CD14-positive monocyte (primary cell): ENCODE measurements at regions not wholly inside any gene's neighbourhood (a gene's known extent, or its start where the extent isn't known, plus 50 kb on each side); places are given as distances from the start of the nearest gene placed in this dataset.

Source experiments
- DNase-seq, 3 donors: peaks; one replicate each; pipeline ENCODE4 v3.0.0-alpha.2; 2011 to 2022
- H2AFZ ChIP-seq: 2 replicates; pipeline ENCODE4 v1.6.0; 2012; ENCODE audit warnings: mild to moderate bottlenecking, low read depth, low read length, inconsistent platforms; ENCODE audit not compliant: insufficient read depth, poor library complexity, severe bottlenecking
- H3K27ac ChIP-seq, 2 donors: 1 replicate in 1 of 2; 2 replicates in 1 of 2; pipeline ENCODE4 v1.5.1; 2012 to 2013; ENCODE audit warnings: low read length in 2 of 2, control low read depth in 1 of 2, inconsistent platforms in 1 of 2, low read depth in 1 of 2, mild to moderate bottlenecking in 1 of 2
- H3K27me3 ChIP-seq, 2 donors: one replicate each; pipeline versions ENCODE4 v1.6.0 to v1.6.1; 2011 to 2013; ENCODE audit warnings: low read length in 2 of 2; ENCODE audit not compliant: control insufficient read depth in 2 of 2, insufficient read depth in 2 of 2
- H3K36me3 ChIP-seq, 2 donors: replicated peaks in 1 of 2; 1 replicate in 1 of 2; 2 replicates in 1 of 2; pipeline versions ENCODE4 v1.5.1 to v1.6.1; 2012 to 2013; ENCODE audit warnings: low read length in 2 of 2, control low read depth in 1 of 2, inconsistent platforms in 1 of 2, mild to moderate bottlenecking in 1 of 2; ENCODE audit not compliant: insufficient read depth in 2 of 2, control insufficient read depth in 1 of 2
- H3K4me1 ChIP-seq, 2 donors: 1 replicate in 1 of 2; 2 replicates in 1 of 2; pipeline versions ENCODE4 v1.5.1 to v1.6.1; 2012 to 2013; ENCODE audit warnings: low read length in 2 of 2, control low read depth in 1 of 2, inconsistent platforms in 1 of 2, mild to moderate bottlenecking in 1 of 2, moderate library complexity in 1 of 2; ENCODE audit not compliant: insufficient read depth in 2 of 2, control insufficient read depth in 1 of 2
- H3K4me2 ChIP-seq: replicated peaks from 2 replicates; pipeline ENCODE3; 2012; ENCODE audit warnings: low read length, moderate library complexity, mild to moderate bottlenecking; ENCODE audit not compliant: poor library complexity, severe bottlenecking; ENCODE audit errors: extremely low read depth
- H3K4me3 ChIP-seq, 3 experiments: fragments of 200-600 bp in 1 of 3; sonication (generic) in 1 of 3; replicated peaks in 1 of 3; 1 replicate in 2 of 3; 2 replicates in 1 of 3; pipeline ENCODE4 v1.5.1; 2011 to 2013; ENCODE audit warnings: low read length in 3 of 3, mild to moderate bottlenecking in 3 of 3, control low read depth in 2 of 3, low read depth in 2 of 3, inconsistent platforms in 1 of 3, moderate library complexity in 1 of 3
- H3K79me2 ChIP-seq: 2 replicates; pipeline ENCODE4 v1.6.0; 2012; ENCODE audit warnings: mild to moderate bottlenecking, control low read depth, inconsistent platforms, low read length, moderate library complexity; ENCODE audit not compliant: insufficient read depth
- H3K9ac ChIP-seq: 2 replicates; pipeline ENCODE4 v1.6.0; 2017; ENCODE audit warnings: low read length, mild to moderate bottlenecking; ENCODE audit not compliant: insufficient read depth, poor library complexity, severe bottlenecking
- H3K9me3 ChIP-seq, 2 donors: replicated peaks in 1 of 2; 1 replicate in 1 of 2; 2 replicates in 1 of 2; pipeline versions ENCODE4 v1.5.1 to v1.6.1; 2012 to 2013; ENCODE audit warnings: low read length in 2 of 2, control low read depth in 1 of 2; ENCODE audit not compliant: control insufficient read depth in 1 of 2, insufficient read depth in 1 of 2
- H4K20me1 ChIP-seq: 2 replicates; pipeline ENCODE4 v1.6.0; 2012; ENCODE audit warnings: mild to moderate bottlenecking, low read length, control low read depth, moderate library complexity; ENCODE audit not compliant: insufficient read depth
- H3K27ac Mint-ChIP-seq, 7 donors: one replicate each; pipeline ENCODE4 v1.8.0; 2020; ENCODE audit warnings: mild to moderate bottlenecking in 7 of 7, mixed read lengths in 7 of 7, moderate library complexity in 6 of 7, inconsistent platforms in 2 of 7
- H3K27me3 Mint-ChIP-seq, 3 donors: one replicate each; pipeline ENCODE4 v1.8.0; 2021 to 2022; ENCODE audit warnings: low read depth in 3 of 3, mild to moderate bottlenecking in 3 of 3, mixed read lengths in 3 of 3, moderate library complexity in 3 of 3, inconsistent platforms in 1 of 3
- H3K36me3 Mint-ChIP-seq, 2 donors: one replicate each; pipeline ENCODE4 v1.8.0; 2020; ENCODE audit warnings: mixed read lengths in 2 of 2, inconsistent platforms in 1 of 2, mild to moderate bottlenecking in 1 of 2
- H3K4me1 Mint-ChIP-seq: one replicate; pipeline ENCODE4 v1.8.0; 2020; ENCODE audit warnings: mild to moderate bottlenecking, mixed read lengths
- H3K4me3 Mint-ChIP-seq, 2 donors: one replicate each; pipeline ENCODE4 v1.8.0; 2020; ENCODE audit warnings: mild to moderate bottlenecking in 2 of 2, mixed read lengths in 2 of 2, moderate library complexity in 1 of 2
- H3K9me3 Mint-ChIP-seq, 7 donors: one replicate each; pipeline ENCODE4 v1.8.0; 2020 to 2022; ENCODE audit warnings: mixed read lengths in 7 of 7, mild to moderate bottlenecking in 6 of 7, moderate library complexity in 6 of 7, inconsistent platforms in 2 of 7
- WGBS: methylation state at CpG from one replicate; pipeline ENCODE4 v1.1.5; 2013; ENCODE audit warnings: missing lambda C conversion rate; ENCODE audit not compliant: insufficient coverage; 5-methylcytosine and 5-hydroxymethylcytosine counted together
- intact Hi-C, 2 donors: fragments of 100-400 bp; cut with micrococcal nuclease; formaldehyde crosslinking; loops; one replicate each; pipeline versions ENCODE4 v1.15.0 to v1.15.1; 2023
- TF ChIP-seq, protein P1 (sequence below): fragments of 200-600 bp; IDR thresholded peaks from one replicate; pipeline ENCODE4 v1.8.0; 2022; ENCODE audit warnings: antibody characterized with exemption, mild to moderate bottlenecking

DNA sequence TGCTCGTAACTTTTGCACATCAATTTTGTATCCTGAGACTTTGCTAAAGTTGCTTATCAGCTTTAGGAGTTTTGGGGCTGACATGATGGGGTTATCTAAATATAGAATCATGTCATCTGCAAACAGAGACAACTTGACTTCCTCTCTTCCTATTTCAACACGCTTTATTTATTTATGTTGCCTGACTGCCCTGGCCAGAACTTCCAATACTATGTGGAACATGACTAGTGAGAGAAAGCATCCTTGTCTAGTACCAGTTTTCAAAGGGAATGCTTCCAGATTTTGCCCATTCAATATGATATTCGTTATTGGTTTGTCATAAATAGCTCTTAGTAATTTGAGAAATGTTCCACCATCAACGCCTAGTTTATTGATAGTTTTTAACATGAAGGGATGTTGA is 65.4 kb upstream of the CDH12 start:
- Mint-ChIP-seq H3K27ac (no peak overlapping the region), H3K9me3 (peaks cover 0 to 8% (median 1%) of the 10 kb centered on the region in 7 donors), H3K4me1 (no peaks in the 10 kb centered on the region), H3K36me3 (no peaks in the 10 kb centered on the region), H3K4me3 (no peak overlapping the region), H3K27me3 (peaks cover 0 to 3% (median 0%) of the 10 kb centered on the region in 3 donors)
- TF ChIP-seq, protein P1, sequence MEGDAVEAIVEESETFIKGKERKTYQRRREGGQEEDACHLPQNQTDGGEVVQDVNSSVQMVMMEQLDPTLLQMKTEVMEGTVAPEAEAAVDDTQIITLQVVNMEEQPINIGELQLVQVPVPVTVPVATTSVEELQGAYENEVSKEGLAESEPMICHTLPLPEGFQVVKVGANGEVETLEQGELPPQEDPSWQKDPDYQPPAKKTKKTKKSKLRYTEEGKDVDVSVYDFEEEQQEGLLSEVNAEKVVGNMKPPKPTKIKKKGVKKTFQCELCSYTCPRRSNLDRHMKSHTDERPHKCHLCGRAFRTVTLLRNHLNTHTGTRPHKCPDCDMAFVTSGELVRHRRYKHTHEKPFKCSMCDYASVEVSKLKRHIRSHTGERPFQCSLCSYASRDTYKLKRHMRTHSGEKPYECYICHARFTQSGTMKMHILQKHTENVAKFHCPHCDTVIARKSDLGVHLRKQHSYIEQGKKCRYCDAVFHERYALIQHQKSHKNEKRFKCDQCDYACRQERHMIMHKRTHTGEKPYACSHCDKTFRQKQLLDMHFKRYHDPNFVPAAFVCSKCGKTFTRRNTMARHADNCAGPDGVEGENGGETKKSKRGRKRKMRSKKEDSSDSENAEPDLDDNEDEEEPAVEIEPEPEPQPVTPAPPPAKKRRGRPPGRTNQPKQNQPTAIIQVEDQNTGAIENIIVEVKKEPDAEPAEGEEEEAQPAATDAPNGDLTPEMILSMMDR: no peak
- no peak overlapping the region for H2AFZ ChIP-seq
- H3K4me3 ChIP-seq: no peak overlapping the region
- H3K4me1 ChIP-seq: no peaks in the 10 kb centered on the region
- intact Hi-C loops: no loop called here
- no peak overlapping the region for H3K9ac ChIP-seq
- no peak overlapping the region for H3K4me2 ChIP-seq
- no peaks in the 10 kb centered on the region for H4K20me1 ChIP-seq
- DNase-seq: no peak
- no CpG with 5 or more reads among the region's 4 CpGs for WGBS
- no peaks in the 10 kb centered on the region for H3K36me3 ChIP-seq
- H3K9me3 ChIP-seq: no peaks in the 10 kb centered on the region
- H3K27ac ChIP-seq: no peak overlapping the region
- H3K27me3 ChIP-seq: no peaks in the 10 kb centered on the region
- no peaks in the 10 kb centered on the region for H3K79me2 ChIP-seq

DNA sequence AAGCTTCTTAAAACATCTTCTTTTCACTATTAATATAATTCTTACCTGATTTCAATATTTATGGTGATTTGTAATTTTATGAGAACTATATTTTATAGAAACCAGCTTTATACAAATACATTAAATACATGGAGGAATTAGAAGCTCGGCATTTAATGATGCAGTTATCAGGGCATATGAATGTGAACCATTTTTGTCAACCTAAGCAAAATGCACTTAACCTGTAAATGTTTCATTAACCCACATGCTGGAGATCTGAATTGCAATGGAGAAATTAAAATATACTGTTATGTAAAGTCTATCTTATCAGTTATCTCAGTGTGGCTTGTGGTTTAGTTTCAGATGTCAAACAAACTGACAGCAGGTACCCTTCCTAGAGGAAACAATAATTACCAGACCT is 63.2 kb upstream of the CDH12 start:
- H3K36me3 Mint-ChIP-seq: no peaks in the 10 kb centered on the region
- H2AFZ ChIP-seq: no peak overlapping the region
- WGBS: no CpG with 5 or more reads among the region's 1 CpG
- no peak overlapping the region for H3K4me2 ChIP-seq
- H3K4me1 Mint-ChIP-seq: no peaks in the 10 kb centered on the region
- H3K27me3 ChIP-seq: no peaks in the 10 kb centered on the region
- H3K4me3 Mint-ChIP-seq: no peak overlapping the region
- H3K27me3 Mint-ChIP-seq: no peaks in the 10 kb centered on the region
- no peaks in the 10 kb centered on the region for H3K4me1 ChIP-seq
- intact Hi-C loops: no loop called here
- no peak overlapping the region for H3K4me3 ChIP-seq
- TF ChIP-seq, protein P1: no peak
- H3K27ac ChIP-seq: no peak overlapping the region
- no peak for DNase-seq
- H3K9me3 ChIP-seq: no peaks in the 10 kb centered on the region
- no peaks in the 10 kb centered on the region for H3K79me2 ChIP-seq
- H3K9me3 Mint-ChIP-seq: peaks cover 0 to 8% (median 0%) of the 10 kb centered on the region in 7 donors
- H3K27ac Mint-ChIP-seq: no peak overlapping the region
- H4K20me1 ChIP-seq: no peaks in the 10 kb centered on the region
- no peak overlapping the region for H3K9ac ChIP-seq
- H3K36me3 ChIP-seq: no peaks in the 10 kb centered on the region
